GM23338 (cell line): ENCODE measurements at regions not wholly inside any gene's neighbourhood (a gene's known extent, or its start where the extent isn't known, plus 50 kb on each side); places are given as distances from the start of the nearest gene placed in this dataset.

Experiments
- ATAC-seq: fragments of 200-7000 bp; cut with Tn5 transposase; 3 replicates; pipeline ENCODE4 v1.9.1; 2020
- DNase-seq: peaks from one replicate; pipeline ENCODE4 v3.0.0-alpha.2; 2015; ENCODE audit warnings: low spot score
- H2AFZ ChIP-seq: fragments of 200-600 bp; sonication (generic); 2 replicates; pipeline ENCODE4 v1.8.0; 2016; ENCODE audit warnings: antibody characterized with exemption, mild to moderate bottlenecking, moderate library complexity
- H3F3A ChIP-seq: fragments of 200-600 bp; sonication (generic); replicated peaks from 2 replicates; pipeline ENCODE4 v1.8.0; 2017; ENCODE audit warnings: antibody characterized with exemption, mixed run types, low read depth
- H3K27ac ChIP-seq: fragments of 200-600 bp; sonication (generic); 2 replicates; pipeline ENCODE4 v1.6.1; 2016; ENCODE audit warnings: low read depth
- H3K27me3 ChIP-seq: fragments of 200-600 bp; sonication (generic); 2 replicates; pipeline ENCODE4 v1.8.0; 2016; ENCODE audit warnings: mild to moderate bottlenecking, mixed run types, moderate library complexity; ENCODE audit not compliant: insufficient read depth
- H3K36me3 ChIP-seq: fragments of 200-600 bp; sonication (generic); 2 replicates; pipeline ENCODE4 v1.8.0; 2016; ENCODE audit warnings: mild to moderate bottlenecking; ENCODE audit not compliant: insufficient read depth
- H3K4me1 ChIP-seq: fragments of 200-600 bp; sonication (generic); 2 replicates; pipeline ENCODE4 v1.8.0; 2016; ENCODE audit warnings: mild to moderate bottlenecking, moderate library complexity; ENCODE audit not compliant: insufficient read depth
- H3K4me2 ChIP-seq: fragments of 200-600 bp; sonication (generic); 2 replicates; pipeline ENCODE4 v1.7.1; 2017; ENCODE audit warnings: mixed run types
- H3K4me3 ChIP-seq: fragments of 200-600 bp; sonication (generic); 2 replicates; pipeline ENCODE4 v1.6.1; 2016; ENCODE audit warnings: mixed run types
- H3K79me2 ChIP-seq: fragments of 200-600 bp; sonication (generic); replicated peaks from 2 replicates; pipeline ENCODE4 v1.8.0; 2017; ENCODE audit warnings: mild to moderate bottlenecking; ENCODE audit not compliant: insufficient read depth
- H3K9me2 ChIP-seq: fragments of 200-600 bp; sonication (generic); 2 replicates; pipeline ENCODE4 v1.8.0; 2017; ENCODE audit not compliant: insufficient read depth
- H4K20me1 ChIP-seq: fragments of 200-600 bp; sonication (generic); replicated peaks from 2 replicates; pipeline ENCODE4 v1.8.0; 2017; ENCODE audit warnings: mild to moderate bottlenecking; ENCODE audit not compliant: insufficient read depth
- H3K27ac Mint-ChIP-seq: 2 replicates; pipeline ENCODE4 v1.8.0; 2020; ENCODE audit warnings: inconsistent platforms, mild to moderate bottlenecking, moderate library complexity, mixed read lengths
- H3K27me3 Mint-ChIP-seq: 3 replicates; pipeline ENCODE4 v1.8.0; 2022; ENCODE audit warnings: low read depth, mild to moderate bottlenecking, moderate library complexity, mixed read lengths, inconsistent platforms; ENCODE audit not compliant: insufficient read depth, poor library complexity
- H3K36me3 Mint-ChIP-seq: 3 replicates; pipeline ENCODE4 v1.8.0; 2021; ENCODE audit warnings: low read depth, mild to moderate bottlenecking, inconsistent platforms, moderate library complexity, mixed read lengths
- H3K4me1 Mint-ChIP-seq: 3 replicates; pipeline ENCODE4 v1.8.0; 2020; ENCODE audit warnings: mild to moderate bottlenecking, inconsistent platforms, mixed read lengths
- H3K4me3 Mint-ChIP-seq: 3 replicates; pipeline ENCODE4 v1.8.0; 2021; ENCODE audit warnings: moderate library complexity, mild to moderate bottlenecking, inconsistent platforms, mixed read lengths
- H3K9me3 Mint-ChIP-seq: 3 replicates; pipeline ENCODE4 v1.8.0; 2020; ENCODE audit warnings: moderate library complexity, mild to moderate bottlenecking, inconsistent platforms, mixed read lengths
- CREB1 ChIP-seq: fragments of 250-450 bp; sonication (Bioruptor Pico); IDR thresholded peaks from 2 replicates; pipeline ENCODE4 v1.5.0; 2020; ENCODE audit warnings: low read depth, mild to moderate bottlenecking, moderate library complexity
- EZH2 ChIP-seq: fragments of 200-600 bp; sonication (generic); IDR thresholded peaks from one replicate; pipeline ENCODE4 v1.8.0; 2017; ENCODE audit warnings: antibody characterized with exemption, mild to moderate bottlenecking, low read depth; ENCODE audit not compliant: unreplicated experiment
- EZH2phosphoT487 ChIP-seq: fragments of 200-600 bp; sonication (generic); IDR thresholded peaks from one replicate; pipeline ENCODE4 v1.8.1; 2018; ENCODE audit warnings: antibody characterized with exemption; ENCODE audit not compliant: unreplicated experiment
- JUNB ChIP-seq: IDR thresholded peaks from one replicate; pipeline ENCODE4 v1.6.1; 2016; ENCODE audit warnings: antibody characterized with exemption; ENCODE audit not compliant: unreplicated experiment
- NANOG ChIP-seq: IDR thresholded peaks from 2 replicates; pipeline ENCODE4 v1.6.1; 2016; ENCODE audit warnings: antibody characterized with exemption, borderline replicate concordance
- REST ChIP-seq: IDR thresholded peaks from one replicate; pipeline ENCODE4 v1.6.1; 2018; ENCODE audit warnings: antibody characterized with exemption; ENCODE audit not compliant: unreplicated experiment
- STAT1 ChIP-seq: IDR thresholded peaks from one replicate; pipeline ENCODE4 v1.6.1; 2016; ENCODE audit warnings: antibody characterized with exemption; ENCODE audit not compliant: unreplicated experiment
- ZNF114 ChIP-seq: fragments of 250-450 bp; sonication (Bioruptor Pico); IDR thresholded peaks from 2 replicates; pipeline ENCODE4 v1.5.0; 2020; ENCODE audit warnings: mild to moderate bottlenecking, moderate library complexity
- ZNF331 ChIP-seq: fragments of 250-450 bp; sonication (Bioruptor Pico); IDR thresholded peaks from 2 replicates; pipeline ENCODE4 v1.5.0; 2020; ENCODE audit warnings: low read depth, mild to moderate bottlenecking, moderate library complexity
- TF ChIP-seq, protein P1 (sequence below): fragments of 250-450 bp; sonication (Bioruptor Pico); IDR thresholded peaks from 2 replicates; pipeline ENCODE4 v1.5.0; 2020; ENCODE audit warnings: mild to moderate bottlenecking, moderate library complexity
- TF ChIP-seq, protein P2 (sequence below): IDR thresholded peaks from 2 replicates; pipeline ENCODE4 v1.6.1; 2016; ENCODE audit warnings: antibody characterized with exemption

DNA sequence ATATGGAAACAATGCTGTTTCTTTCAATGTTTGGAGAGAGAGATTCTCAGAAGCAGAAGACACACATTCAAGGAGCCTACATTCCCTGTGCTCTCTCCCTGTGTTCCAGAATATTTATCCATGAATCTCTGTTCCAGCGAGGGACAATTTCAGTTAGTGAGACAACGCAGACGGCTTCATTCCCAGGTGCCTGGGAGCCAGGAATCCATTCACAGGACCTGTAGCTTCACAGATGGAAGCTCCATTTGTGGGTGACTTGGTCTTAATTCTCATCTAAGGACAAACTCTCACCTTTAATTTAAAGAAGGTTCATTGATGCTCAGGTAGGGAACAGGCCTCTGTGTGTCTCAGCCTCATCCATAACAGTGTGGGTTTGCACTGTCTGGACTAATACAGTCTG, 1156.6 kb downstream of the RPIA start:
- H3K9me2 ChIP-seq = no peaks in the 10 kb centered on the region; the same call in 1 of the 2 replicates
- TF ChIP-seq ZNF114 (CRISPR knock-in tag) (no peak), JUNB (no peak), REST (no peak)

DNA sequence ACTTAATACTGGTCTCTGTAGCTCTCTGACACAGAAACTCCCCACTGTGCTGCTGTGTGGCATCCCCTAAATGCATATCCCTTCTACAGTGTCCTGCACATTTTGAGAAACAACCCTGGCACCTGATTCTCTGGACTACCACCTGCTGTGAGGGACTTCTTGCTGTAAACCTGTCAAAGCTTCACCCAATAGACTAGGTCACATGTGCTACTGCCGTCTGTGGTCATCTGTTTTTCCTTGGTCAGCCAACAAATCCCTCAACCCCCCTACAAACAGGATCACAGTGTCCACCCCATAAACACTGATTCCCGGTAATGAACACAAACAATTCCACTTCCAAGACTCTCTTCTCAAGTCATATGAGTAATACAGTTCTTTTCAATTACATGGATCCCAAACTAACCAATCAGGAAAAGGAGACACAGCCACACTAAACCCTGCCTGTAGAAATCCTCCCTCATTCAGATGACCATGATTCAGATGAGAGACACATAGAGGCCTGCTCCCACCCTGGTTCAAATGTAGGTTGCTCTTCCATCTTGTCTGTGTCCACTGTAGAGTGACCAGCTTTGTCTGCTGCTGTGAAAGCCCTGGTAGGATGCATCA, 1157.4 kb downstream of the RPIA start:
- Mint-ChIP-seq H3K27me3 (peaks cover 9% of the 10 kb centered on the region), H3K36me3 (peaks cover 61% of the 10 kb centered on the region), H3K4me1 (no peaks in the 10 kb centered on the region), H3K27ac (no peak overlapping the region), H3K9me3 (peaks cover 79% of the 10 kb centered on the region), H3K4me3 (no peak overlapping the region)
- Histone ChIP-seq H2AFZ (no peak overlapping the region), H3K4me1 (no peaks in the 10 kb centered on the region), H3F3A (no peaks in the 10 kb centered on the region), H3K36me3 (peaks cover 20% of the 10 kb centered on the region), H3K27ac (no peak overlapping the region), H3K27me3 (no peaks in the 10 kb centered on the region), H3K4me2 (no peak overlapping the region), H3K4me3 (no peak overlapping the region), H3K9me2 (no peaks in the 10 kb centered on the region; the same call in 1 of the 2 replicates), H4K20me1 (no peaks in the 10 kb centered on the region), H3K79me2 (no peaks in the 10 kb centered on the region)
- ATAC-seq = no peak
- DNase-seq = no peak
- TF ChIP-seq JUNB (no peak), ZNF114 (CRISPR knock-in tag) (no peak), STAT1 (no peak), CREB1 (CRISPR knock-in tag) (no peak), NANOG (no peak), EZH2 (no peak), EZH2phosphoT487 (no peak), ZNF331 (CRISPR knock-in tag) (no peak)
- TF ChIP-seq, protein P1, sequence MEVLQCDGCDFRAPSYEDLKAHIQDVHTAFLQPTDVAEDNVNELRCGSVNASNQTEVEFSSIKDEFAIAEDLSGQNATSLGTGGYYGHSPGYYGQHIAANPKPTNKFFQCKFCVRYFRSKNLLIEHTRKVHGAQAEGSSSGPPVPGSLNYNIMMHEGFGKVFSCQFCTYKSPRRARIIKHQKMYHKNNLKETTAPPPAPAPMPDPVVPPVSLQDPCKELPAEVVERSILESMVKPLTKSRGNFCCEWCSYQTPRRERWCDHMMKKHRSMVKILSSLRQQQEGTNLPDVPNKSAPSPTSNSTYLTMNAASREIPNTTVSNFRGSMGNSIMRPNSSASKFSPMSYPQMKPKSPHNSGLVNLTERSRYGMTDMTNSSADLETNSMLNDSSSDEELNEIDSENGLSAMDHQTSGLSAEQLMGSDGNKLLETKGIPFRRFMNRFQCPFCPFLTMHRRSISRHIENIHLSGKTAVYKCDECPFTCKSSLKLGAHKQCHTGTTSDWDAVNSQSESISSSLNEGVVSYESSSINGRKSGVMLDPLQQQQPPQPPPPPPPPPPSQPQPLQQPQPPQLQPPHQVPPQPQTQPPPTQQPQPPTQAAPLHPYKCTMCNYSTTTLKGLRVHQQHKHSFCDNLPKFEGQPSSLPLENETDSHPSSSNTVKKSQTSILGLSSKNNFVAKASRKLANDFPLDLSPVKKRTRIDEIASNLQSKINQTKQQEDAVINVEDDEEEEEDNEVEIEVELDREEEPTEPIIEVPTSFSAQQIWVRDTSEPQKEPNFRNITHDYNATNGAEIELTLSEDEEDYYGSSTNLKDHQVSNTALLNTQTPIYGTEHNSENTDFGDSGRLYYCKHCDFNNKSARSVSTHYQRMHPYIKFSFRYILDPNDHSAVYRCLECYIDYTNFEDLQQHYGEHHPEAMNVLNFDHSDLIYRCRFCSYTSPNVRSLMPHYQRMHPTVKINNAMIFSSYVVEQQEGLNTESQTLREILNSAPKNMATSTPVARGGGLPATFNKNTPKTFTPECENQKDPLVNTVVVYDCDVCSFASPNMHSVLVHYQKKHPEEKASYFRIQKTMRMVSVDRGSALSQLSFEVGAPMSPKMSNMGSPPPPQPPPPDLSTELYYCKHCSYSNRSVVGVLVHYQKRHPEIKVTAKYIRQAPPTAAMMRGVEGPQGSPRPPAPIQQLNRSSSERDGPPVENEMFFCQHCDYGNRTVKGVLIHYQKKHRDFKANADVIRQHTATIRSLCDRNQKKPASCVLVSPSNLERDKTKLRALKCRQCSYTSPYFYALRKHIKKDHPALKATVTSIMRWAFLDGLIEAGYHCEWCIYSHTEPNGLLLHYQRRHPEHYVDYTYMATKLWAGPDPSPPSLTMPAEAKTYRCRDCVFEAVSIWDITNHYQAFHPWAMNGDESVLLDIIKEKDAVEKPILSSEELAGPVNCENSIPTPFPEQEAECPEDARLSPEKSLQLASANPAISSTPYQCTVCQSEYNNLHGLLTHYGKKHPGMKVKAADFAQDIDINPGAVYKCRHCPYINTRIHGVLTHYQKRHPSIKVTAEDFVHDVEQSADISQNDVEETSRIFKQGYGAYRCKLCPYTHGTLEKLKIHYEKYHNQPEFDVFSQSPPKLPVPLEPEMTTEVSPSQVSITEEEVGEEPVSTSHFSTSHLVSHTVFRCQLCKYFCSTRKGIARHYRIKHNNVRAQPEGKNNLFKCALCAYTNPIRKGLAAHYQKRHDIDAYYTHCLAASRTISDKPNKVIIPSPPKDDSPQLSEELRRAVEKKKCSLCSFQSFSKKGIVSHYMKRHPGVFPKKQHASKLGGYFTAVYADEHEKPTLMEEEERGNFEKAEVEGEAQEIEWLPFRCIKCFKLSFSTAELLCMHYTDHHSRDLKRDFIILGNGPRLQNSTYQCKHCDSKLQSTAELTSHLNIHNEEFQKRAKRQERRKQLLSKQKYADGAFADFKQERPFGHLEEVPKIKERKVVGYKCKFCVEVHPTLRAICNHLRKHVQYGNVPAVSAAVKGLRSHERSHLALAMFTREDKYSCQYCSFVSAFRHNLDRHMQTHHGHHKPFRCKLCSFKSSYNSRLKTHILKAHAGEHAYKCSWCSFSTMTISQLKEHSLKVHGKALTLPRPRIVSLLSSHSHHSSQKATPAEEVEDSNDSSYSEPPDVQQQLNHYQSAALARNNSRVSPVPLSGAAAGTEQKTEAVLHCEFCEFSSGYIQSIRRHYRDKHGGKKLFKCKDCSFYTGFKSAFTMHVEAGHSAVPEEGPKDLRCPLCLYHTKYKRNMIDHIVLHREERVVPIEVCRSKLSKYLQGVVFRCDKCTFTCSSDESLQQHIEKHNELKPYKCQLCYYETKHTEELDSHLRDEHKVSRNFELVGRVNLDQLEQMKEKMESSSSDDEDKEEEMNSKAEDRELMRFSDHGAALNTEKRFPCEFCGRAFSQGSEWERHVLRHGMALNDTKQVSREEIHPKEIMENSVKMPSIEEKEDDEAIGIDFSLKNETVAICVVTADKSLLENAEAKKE (CRISPR knock-in tag) = no peak
- TF ChIP-seq, protein P2, sequence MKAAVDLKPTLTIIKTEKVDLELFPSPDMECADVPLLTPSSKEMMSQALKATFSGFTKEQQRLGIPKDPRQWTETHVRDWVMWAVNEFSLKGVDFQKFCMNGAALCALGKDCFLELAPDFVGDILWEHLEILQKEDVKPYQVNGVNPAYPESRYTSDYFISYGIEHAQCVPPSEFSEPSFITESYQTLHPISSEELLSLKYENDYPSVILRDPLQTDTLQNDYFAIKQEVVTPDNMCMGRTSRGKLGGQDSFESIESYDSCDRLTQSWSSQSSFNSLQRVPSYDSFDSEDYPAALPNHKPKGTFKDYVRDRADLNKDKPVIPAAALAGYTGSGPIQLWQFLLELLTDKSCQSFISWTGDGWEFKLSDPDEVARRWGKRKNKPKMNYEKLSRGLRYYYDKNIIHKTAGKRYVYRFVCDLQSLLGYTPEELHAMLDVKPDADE = no peak

More for the DNA sequence above, 1156.6 kb downstream of the RPIA start:
- Histone ChIP-seq H4K20me1 (no peaks in the 10 kb centered on the region), H3K27ac (no peak overlapping the region), H3K36me3 (peaks cover 27% of the 10 kb centered on the region), H2AFZ (no peak overlapping the region), H3K79me2 (no peaks in the 10 kb centered on the region), H3K4me2 (no peak overlapping the region), H3K27me3 (no peaks in the 10 kb centered on the region), H3K4me3 (no peak overlapping the region), H3F3A (no peaks in the 10 kb centered on the region), H3K4me1 (no peaks in the 10 kb centered on the region)
- H3K27me3 Mint-ChIP-seq = peaks cover 9% of the 10 kb centered on the region
- no peaks in the 10 kb centered on the region for H3K4me1 Mint-ChIP-seq
- peaks cover 85% of the 10 kb centered on the region for H3K9me3 Mint-ChIP-seq
- peaks cover 65% of the 10 kb centered on the region for H3K36me3 Mint-ChIP-seq
- DNase-seq (no peak), ATAC-seq (no peak)
- H3K4me3 Mint-ChIP-seq = no peak overlapping the region
- H3K27ac Mint-ChIP-seq = no peak overlapping the region
